ENCODE measurements at regions not wholly inside any gene's neighbourhood (a gene's known extent, or its start where the extent isn't known, plus 50 kb on each side); places are given as distances from the start of the nearest gene placed in this dataset.

GRCh38 chr2:217031445-217031844 lies 171.6 kb upstream of the TNP1 start:
- DNase-seq (ENCODE audit: low read depth): no peak

GRCh38 chr2:217030081-217030480 lies 170.2 kb upstream of the TNP1 start:
- DNase-seq (ENCODE audit: low read depth): no peak

- no peak for DNase-seq (ENCODE audit: low read depth)
Observed at GRCh38 chr2:217028128-217028527, 168.3 kb upstream of the TNP1 start.

- no peak for DNase-seq (ENCODE audit: low read depth)
Observed at GRCh38 chr2:217027414-217027813, 167.6 kb upstream of the TNP1 start.

- DNase-seq (ENCODE audit: low read depth): no peak
Observed at GRCh38 chr2:217026569-217026968, 166.7 kb upstream of the TNP1 start.

- no peak for DNase-seq (ENCODE audit: low read depth)
Observed at GRCh38 chr2:217026161-217026560, 166.3 kb upstream of the TNP1 start.

GRCh38 chr2:217023611-217024010 lies 163.7 kb upstream of the TNP1 start:
- DNase-seq (ENCODE audit: low read depth): no peak

GRCh38 chr2:217017456-217018252 lies 157.8 kb upstream of the TNP1 start:
- DNase-seq (ENCODE audit: low read depth): no peak

GRCh38 chr2:217016796-217017419 lies 157.0 kb upstream of the TNP1 start:
- DNase-seq (ENCODE audit: low read depth): no peak

- DNase-seq (ENCODE audit: low read depth): no peak
Observed at GRCh38 chr2:217014328-217015105, 154.7 kb upstream of the TNP1 start.

GRCh38 chr2:217013926-217014325 lies 154.1 kb upstream of the TNP1 start:
- no peak for DNase-seq (ENCODE audit: low read depth)

GRCh38 chr2:217011576-217011975 lies 151.7 kb upstream of the TNP1 start:
- no peak for DNase-seq (ENCODE audit: low read depth)

- DNase-seq (ENCODE audit: low read depth): no peak
Observed at GRCh38 chr2:217010173-217010572, 150.3 kb upstream of the TNP1 start.

- no peak for DNase-seq (ENCODE audit: low read depth)
Observed at GRCh38 chr2:217008794-217009193, 148.9 kb upstream of the TNP1 start.

- DNase-seq (ENCODE audit: low read depth): no peak
Observed at GRCh38 chr2:217006217-217006616, 146.4 kb upstream of the TNP1 start.

- DNase-seq (ENCODE audit: low read depth): no peak
Observed at GRCh38 chr2:217004656-217005055, 144.8 kb upstream of the TNP1 start.

GRCh38 chr2:217001740-217002139 lies 141.9 kb upstream of the TNP1 start:
- DNase-seq (ENCODE audit: low read depth): no peak

- DNase-seq (ENCODE audit: low read depth): no peak
Observed at GRCh38 chr2:217000406-217000805, 140.5 kb upstream of the TNP1 start.

GRCh38 chr2:216996279-216996845 lies 136.5 kb upstream of the TNP1 start:
- no peak for DNase-seq (ENCODE audit: low read depth)

GRCh38 chr2:216994353-216994854 lies 134.5 kb upstream of the TNP1 start:
- DNase-seq (ENCODE audit: low read depth): no peak

GRCh38 chr2:216992056-216992675 lies 132.3 kb upstream of the TNP1 start:
- no peak for DNase-seq (ENCODE audit: low read depth)

GRCh38 chr2:216991563-216991962 lies 131.7 kb upstream of the TNP1 start:
- DNase-seq (ENCODE audit: low read depth): no peak
